HCT116 (cell line): ENCODE measurements at regions not wholly inside any gene's neighbourhood (a gene's known extent, or its start where the extent isn't known, plus 50 kb on each side); places are given as distances from the start of the nearest gene placed in this dataset.

Experiments used
- CEBPB ChIP-seq: IDR thresholded peaks from 2 replicates; pipeline ENCODE4 v1.6.1; 2012; ENCODE audit warnings: low read depth
- CTCF ChIP-seq, 3 experiments: fragments of 200-600 bp in 1 of 3; sonication (generic) in 1 of 3; IDR thresholded peaks in 2 of 3; conservative IDR thresholded peaks in 1 of 3; 2 replicates each; pipeline ENCODE4 v1.5.1; 2012 to 2017; ENCODE audit warnings: low read depth in 2 of 3, low read length in 2 of 3, antibody characterized with exemption in 1 of 3, borderline replicate concordance in 1 of 3, control low read depth in 1 of 3, mild to moderate bottlenecking in 1 of 3, mixed read lengths in 1 of 3, mixed run types in 1 of 3, moderate library complexity in 1 of 3; ENCODE audit not compliant: insufficient read depth in 1 of 3
- EGR1 ChIP-seq: IDR thresholded peaks from 2 replicates; pipeline ENCODE4 v1.6.1; 2012; ENCODE audit warnings: low read depth
- EZH2 ChIP-seq: fragments of 200-600 bp; sonication (generic); IDR thresholded peaks from 2 replicates; pipeline ENCODE4 v1.6.1; 2017; ENCODE audit warnings: antibody characterized with exemption, mixed run types
- EZH2phosphoT487 ChIP-seq: fragments of 200-600 bp; IDR thresholded peaks from 2 replicates; pipeline ENCODE4 v1.6.1; 2018; ENCODE audit warnings: antibody characterized with exemption, borderline replicate concordance
- POLR2A ChIP-seq: IDR thresholded peaks from 2 replicates; pipeline ENCODE4 v1.7.0; 2011; ENCODE audit warnings: borderline replicate concordance; ENCODE audit not compliant: insufficient read depth, insufficient read length; ENCODE audit errors: extremely low read depth
- POLR2AphosphoS5 ChIP-seq: IDR thresholded peaks from 2 replicates; pipeline ENCODE4 v1.6.1; 2011; ENCODE audit warnings: mild to moderate bottlenecking, low read depth, low read length, moderate library complexity
- REST ChIP-seq: IDR thresholded peaks from 2 replicates; pipeline ENCODE4 v1.6.1; 2012; ENCODE audit warnings: low read depth
- SP1 ChIP-seq: IDR thresholded peaks from 2 replicates; pipeline ENCODE4 v1.6.1; 2012; ENCODE audit warnings: low read depth
- SRF ChIP-seq: IDR thresholded peaks from 2 replicates; pipeline ENCODE4 v1.6.1; 2012; ENCODE audit warnings: low read depth
- TCF7L2 ChIP-seq: IDR thresholded peaks from 2 replicates; pipeline ENCODE4 v1.7.0; 2011; ENCODE audit warnings: borderline replicate concordance, inconsistent platforms; ENCODE audit not compliant: insufficient read depth, insufficient read length; ENCODE audit errors: extremely low read depth

GRCh38 chr9:114733816-114734215, 51.8 kb upstream of the TEX48 start:
- TF ChIP-seq POLR2A (no peak), CTCF (IDR thresholded peaks at IDR 0.05 in 2 of 3, conservative IDR thresholded peaks at IDR 0.05 in 1 of 3; ENCODE audit: borderline replicate concordance in 1 of 3, insufficient read depth in 1 of 3, low read depth in 2 of 3, low read length in 2 of 3) (no peak), CEBPB (no peak), REST (no peak), POLR2AphosphoS5 (no peak), SP1 (peak; percentile 32), SRF (no peak), EGR1 (no peak), EZH2phosphoT487 (no peak), EZH2 (no peak), TCF7L2 (no peak)
